ENCODE measurements at regions not wholly inside any gene's neighbourhood (a gene's known extent, or its start where the extent isn't known, plus 50 kb on each side); places are given as distances from the start of the nearest gene placed in this dataset.

- Histone ChIP-seq H3K9ac (ENCODE audit: insufficient read depth, low read length) (no peak overlapping the region), H3K4me2 (ENCODE audit: extremely low read depth, insufficient read depth, low read length) (no peak overlapping the region), H4K20me1 (ENCODE audit: control insufficient read depth, extremely low read depth, insufficient read depth, low read length) (no peaks in the 10 kb centered on the region), H3K27me3 (ENCODE audit: control insufficient read depth, insufficient read depth, low read length) (no peaks in the 10 kb centered on the region), H3K36me3 (ENCODE audit: control insufficient read depth, insufficient read depth, low read length) (no peaks in the 10 kb centered on the region), H3K4me1 (ENCODE audit: control insufficient read depth, extremely low read depth, insufficient read depth, low read length) (no peaks in the 10 kb centered on the region), H3K27ac (ENCODE audit: insufficient read depth, low read length) (no peak overlapping the region), H3K4me3 (replicated peaks in 1 of 4; ENCODE audit: control extremely low read depth in 1 of 4, insufficient read depth in 1 of 4, low read depth in 3 of 4, low read length in 4 of 4) (no peak overlapping the region), H3K9me3 (ENCODE audit: control insufficient read depth, insufficient read depth, low read depth, low read length) (no peaks in the 10 kb centered on the region), H2AFZ (ENCODE audit: low read length) (no peak overlapping the region), H3K79me2 (ENCODE audit: control insufficient read depth, insufficient read depth, low read length) (no peaks in the 10 kb centered on the region)
- TF ChIP-seq EZH2 (IDR thresholded peaks at IDR 0.05; ENCODE audit: low read length, missing control alignments) (no peak), CTCF (conservative IDR thresholded peaks at IDR 0.05 in 1 of 2, IDR thresholded peaks at IDR 0.05 in 1 of 2; ENCODE audit: low read depth in 1 of 2, low read length in 2 of 2) (no peak)
- DNase-seq (ENCODE audit: low read depth in 2 of 2), result no peak
Observed at GRCh38 chr2:129705085-129705484, 274.4 kb upstream of the RAB6C start.

- Histone ChIP-seq H4K20me1 (ENCODE audit: control insufficient read depth, extremely low read depth, insufficient read depth, low read length) (no peaks in the 10 kb centered on the region), H3K4me3 (replicated peaks in 1 of 4; ENCODE audit: control extremely low read depth in 1 of 4, insufficient read depth in 1 of 4, low read depth in 3 of 4, low read length in 4 of 4) (no peak overlapping the region), H3K9me3 (ENCODE audit: control insufficient read depth, insufficient read depth, low read depth, low read length) (no peaks in the 10 kb centered on the region), H3K79me2 (ENCODE audit: control insufficient read depth, insufficient read depth, low read length) (no peaks in the 10 kb centered on the region), H3K36me3 (ENCODE audit: control insufficient read depth, insufficient read depth, low read length) (no peaks in the 10 kb centered on the region), H3K27ac (ENCODE audit: insufficient read depth, low read length) (no peak overlapping the region), H2AFZ (ENCODE audit: low read length) (no peak overlapping the region), H3K27me3 (ENCODE audit: control insufficient read depth, insufficient read depth, low read length) (no peaks in the 10 kb centered on the region), H3K4me2 (ENCODE audit: extremely low read depth, insufficient read depth, low read length) (no peak overlapping the region), H3K9ac (ENCODE audit: insufficient read depth, low read length) (no peak overlapping the region), H3K4me1 (ENCODE audit: control insufficient read depth, extremely low read depth, insufficient read depth, low read length) (no peaks in the 10 kb centered on the region)
- no peak for TF ChIP-seq EZH2 (IDR thresholded peaks at IDR 0.05; ENCODE audit: low read length, missing control alignments)
- no peak for TF ChIP-seq CTCF (conservative IDR thresholded peaks at IDR 0.05 in 1 of 2, IDR thresholded peaks at IDR 0.05 in 1 of 2; ENCODE audit: low read depth in 1 of 2, low read length in 2 of 2)
- no peak for DNase-seq (ENCODE audit: low read depth in 2 of 2)
Observed at GRCh38 chr2:129707800-129708199, 271.7 kb upstream of the RAB6C start.

- Histone ChIP-seq H3K36me3 (ENCODE audit: control insufficient read depth, insufficient read depth, low read length) (no peaks in the 10 kb centered on the region), H3K27ac (ENCODE audit: insufficient read depth, low read length) (no peak overlapping the region), H3K9ac (ENCODE audit: insufficient read depth, low read length) (no peak overlapping the region), H2AFZ (ENCODE audit: low read length) (no peak overlapping the region), H3K4me1 (ENCODE audit: control insufficient read depth, extremely low read depth, insufficient read depth, low read length) (no peaks in the 10 kb centered on the region), H3K27me3 (ENCODE audit: control insufficient read depth, insufficient read depth, low read length) (no peaks in the 10 kb centered on the region), H3K4me2 (ENCODE audit: extremely low read depth, insufficient read depth, low read length) (no peak overlapping the region), H4K20me1 (ENCODE audit: control insufficient read depth, extremely low read depth, insufficient read depth, low read length) (no peaks in the 10 kb centered on the region), H3K4me3 (replicated peaks in 1 of 4; ENCODE audit: control extremely low read depth in 1 of 4, insufficient read depth in 1 of 4, low read depth in 3 of 4, low read length in 4 of 4) (no peak overlapping the region), H3K9me3 (ENCODE audit: control insufficient read depth, insufficient read depth, low read depth, low read length) (no peaks in the 10 kb centered on the region), H3K79me2 (ENCODE audit: control insufficient read depth, insufficient read depth, low read length) (no peaks in the 10 kb centered on the region)
- DNase-seq (ENCODE audit: low read depth in 2 of 2), result no peak
- TF ChIP-seq EZH2 (IDR thresholded peaks at IDR 0.05; ENCODE audit: low read length, missing control alignments), result no peak
- TF ChIP-seq CTCF (conservative IDR thresholded peaks at IDR 0.05 in 1 of 2, IDR thresholded peaks at IDR 0.05 in 1 of 2; ENCODE audit: low read depth in 1 of 2, low read length in 2 of 2), result no peak
Observed at GRCh38 chr2:129708221-129708967, 271.1 kb upstream of the RAB6C start.
